Osteoblast (primary cell): ENCODE measurements at regions not wholly inside any gene's neighbourhood (a gene's known extent, or its start where the extent isn't known, plus 50 kb on each side); places are given as distances from the start of the nearest gene placed in this dataset.

Source experiments
- DNase-seq: peaks from one replicate; pipeline ENCODE4 v3.0.0; 2011; ENCODE audit warnings: low spot score, mixed read lengths; ENCODE audit not compliant: insufficient read length; ENCODE audit errors: missing footprints
- H2AFZ ChIP-seq: 2 replicates; pipeline ENCODE4 v1.6.0; 2011; ENCODE audit warnings: mild to moderate bottlenecking, low read length
- H3K27ac ChIP-seq: 2 replicates; pipeline ENCODE4 v1.5.1; 2011; ENCODE audit warnings: mild to moderate bottlenecking, low read depth, low read length, moderate library complexity
- H3K27me3 ChIP-seq: 2 replicates; pipeline ENCODE4 v1.6.0; 2012; ENCODE audit warnings: mild to moderate bottlenecking, control low read depth, inconsistent platforms, low read length, moderate library complexity; ENCODE audit not compliant: insufficient read depth
- H3K36me3 ChIP-seq: 2 replicates; pipeline ENCODE4 v1.5.1; 2011; ENCODE audit warnings: mild to moderate bottlenecking, low read length, control low read depth, moderate library complexity; ENCODE audit not compliant: insufficient read depth
- H3K4me1 ChIP-seq: 2 replicates; pipeline ENCODE4 v1.5.1; 2011; ENCODE audit warnings: mild to moderate bottlenecking, low read length, control low read depth, moderate library complexity; ENCODE audit not compliant: insufficient read depth
- H3K4me2 ChIP-seq: 2 replicates; pipeline ENCODE4 v1.6.0; 2011; ENCODE audit warnings: mild to moderate bottlenecking, low read length; ENCODE audit not compliant: insufficient read depth
- H3K4me3 ChIP-seq: fragments of 200-600 bp; sonication (generic); 3 replicates; pipeline ENCODE4 v1.5.1; 2012; ENCODE audit warnings: mild to moderate bottlenecking, low read length, inconsistent platforms; ENCODE audit not compliant: insufficient read depth
- H3K79me2 ChIP-seq: 2 replicates; pipeline ENCODE4 v1.6.0; 2012; ENCODE audit warnings: mild to moderate bottlenecking, low read length, control low read depth, inconsistent platforms; ENCODE audit not compliant: insufficient read depth
- H3K9me3 ChIP-seq: 2 replicates; pipeline ENCODE4 v1.5.1; 2011; ENCODE audit warnings: low read depth, low read length, control low read depth
- H4K20me1 ChIP-seq: 2 replicates; pipeline ENCODE4 v1.6.0; 2012; ENCODE audit warnings: mild to moderate bottlenecking, low read length, control low read depth; ENCODE audit not compliant: insufficient read depth
- TF ChIP-seq, protein P1 (sequence below): IDR thresholded peaks from 2 replicates; pipeline ENCODE4 v1.5.1; 2011; ENCODE audit warnings: mild to moderate bottlenecking, low read depth, low read length, moderate library complexity; ENCODE audit errors: extremely low read depth

- Histone ChIP-seq H3K9me3 (peaks cover 2% of the 10 kb centered on the region), H3K27me3 (no peaks in the 10 kb centered on the region), H3K27ac (no peak overlapping the region), H3K4me3 (no peak overlapping the region), H3K79me2 (no peaks in the 10 kb centered on the region), H4K20me1 (no peaks in the 10 kb centered on the region), H3K4me2 (no peak overlapping the region), H2AFZ (no peak overlapping the region), H3K36me3 (no peaks in the 10 kb centered on the region), H3K4me1 (no peaks in the 10 kb centered on the region)
- no peak for DNase-seq
- TF ChIP-seq, protein P1, sequence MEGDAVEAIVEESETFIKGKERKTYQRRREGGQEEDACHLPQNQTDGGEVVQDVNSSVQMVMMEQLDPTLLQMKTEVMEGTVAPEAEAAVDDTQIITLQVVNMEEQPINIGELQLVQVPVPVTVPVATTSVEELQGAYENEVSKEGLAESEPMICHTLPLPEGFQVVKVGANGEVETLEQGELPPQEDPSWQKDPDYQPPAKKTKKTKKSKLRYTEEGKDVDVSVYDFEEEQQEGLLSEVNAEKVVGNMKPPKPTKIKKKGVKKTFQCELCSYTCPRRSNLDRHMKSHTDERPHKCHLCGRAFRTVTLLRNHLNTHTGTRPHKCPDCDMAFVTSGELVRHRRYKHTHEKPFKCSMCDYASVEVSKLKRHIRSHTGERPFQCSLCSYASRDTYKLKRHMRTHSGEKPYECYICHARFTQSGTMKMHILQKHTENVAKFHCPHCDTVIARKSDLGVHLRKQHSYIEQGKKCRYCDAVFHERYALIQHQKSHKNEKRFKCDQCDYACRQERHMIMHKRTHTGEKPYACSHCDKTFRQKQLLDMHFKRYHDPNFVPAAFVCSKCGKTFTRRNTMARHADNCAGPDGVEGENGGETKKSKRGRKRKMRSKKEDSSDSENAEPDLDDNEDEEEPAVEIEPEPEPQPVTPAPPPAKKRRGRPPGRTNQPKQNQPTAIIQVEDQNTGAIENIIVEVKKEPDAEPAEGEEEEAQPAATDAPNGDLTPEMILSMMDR, result no peak
Measured at GRCh38 chr6:104418125-104418524, 441.6 kb downstream of the HACE1 start.

DNA sequence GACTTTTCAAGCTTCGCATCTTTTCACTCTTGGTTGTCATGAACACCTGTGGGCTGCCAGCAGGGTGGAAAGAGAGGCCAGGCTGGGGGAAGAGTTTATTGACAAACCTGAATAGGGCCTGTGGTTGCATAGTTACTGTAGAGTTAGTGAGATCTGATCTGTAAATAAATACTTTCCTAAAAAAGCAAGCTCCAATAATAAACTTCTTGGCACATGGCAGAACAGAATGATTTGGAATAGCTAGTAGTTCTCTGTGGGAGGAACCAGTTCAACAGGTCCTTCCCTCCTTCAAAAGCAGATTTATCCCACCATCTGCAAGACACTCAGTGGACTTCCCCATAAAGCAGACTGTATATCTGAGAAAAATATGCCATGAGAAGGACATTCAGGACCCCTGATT is 445.0 kb downstream of the HACE1 start:
- no peak overlapping the region for H2AFZ ChIP-seq
- TF ChIP-seq, protein P1, result no peak
- H3K4me1 ChIP-seq, result no peaks in the 10 kb centered on the region
- no peaks in the 10 kb centered on the region for H3K79me2 ChIP-seq
- H3K4me3 ChIP-seq, result no peak overlapping the region
- H3K4me2 ChIP-seq, result no peak overlapping the region
- H3K36me3 ChIP-seq, result no peaks in the 10 kb centered on the region
- peaks cover 2% of the 10 kb centered on the region for H3K9me3 ChIP-seq
- DNase-seq, result no peak
- H3K27ac ChIP-seq, result no peak overlapping the region
- H4K20me1 ChIP-seq, result no peaks in the 10 kb centered on the region
- no peaks in the 10 kb centered on the region for H3K27me3 ChIP-seq

GRCh38 chr6:104413767-104414166 is 446.0 kb downstream of the HACE1 start:
- H4K20me1 ChIP-seq, result no peaks in the 10 kb centered on the region
- no peaks in the 10 kb centered on the region for H3K79me2 ChIP-seq
- TF ChIP-seq, protein P1, result no peak
- H3K4me1 ChIP-seq, result no peaks in the 10 kb centered on the region
- H3K4me3 ChIP-seq, result no peak overlapping the region
- no peak for DNase-seq
- no peak overlapping the region for H2AFZ ChIP-seq
- no peak overlapping the region for H3K4me2 ChIP-seq
- no peak overlapping the region for H3K27ac ChIP-seq
- H3K9me3 ChIP-seq, result peaks cover 2% of the 10 kb centered on the region
- no peaks in the 10 kb centered on the region for H3K27me3 ChIP-seq
- no peaks in the 10 kb centered on the region for H3K36me3 ChIP-seq

GRCh38 chr6:104411302-104411701 is 448.4 kb downstream of the HACE1 start:
- no peaks in the 10 kb centered on the region for H3K36me3 ChIP-seq
- H3K4me1 ChIP-seq, result no peaks in the 10 kb centered on the region
- peaks cover 2% of the 10 kb centered on the region for H3K9me3 ChIP-seq
- no peaks in the 10 kb centered on the region for H3K27me3 ChIP-seq
- H3K27ac ChIP-seq, result no peak overlapping the region
- no peak for DNase-seq
- H3K4me3 ChIP-seq, result no peak overlapping the region
- no peak overlapping the region for H2AFZ ChIP-seq
- H3K4me2 ChIP-seq, result no peak overlapping the region
- TF ChIP-seq, protein P1, result no peak
- H3K79me2 ChIP-seq, result no peaks in the 10 kb centered on the region
- no peaks in the 10 kb centered on the region for H4K20me1 ChIP-seq
